H9 (cell line): ENCODE measurements at regions not wholly inside any gene's neighbourhood (a gene's known extent, or its start where the extent isn't known, plus 50 kb on each side); places are given as distances from the start of the nearest gene placed in this dataset.

ENCODE experiments used
- DNase-seq: peaks from one replicate; pipeline ENCODE4 v3.0.0-alpha.2; 2017
- H2AFZ ChIP-seq: one replicate; pipeline ENCODE4 v1.6.1; 2013; ENCODE audit warnings: mild to moderate bottlenecking, low read length, control low read depth, moderate library complexity
- H2AK5ac ChIP-seq: 2 replicates; pipeline ENCODE4 v1.6.1; 2013; ENCODE audit warnings: low read length, control low read depth, mixed read lengths; ENCODE audit not compliant: insufficient read length
- H2BK120ac ChIP-seq: one replicate; pipeline ENCODE4 v1.6.1; 2013; ENCODE audit warnings: low read depth, mild to moderate bottlenecking, low read length, control low read depth, inconsistent platforms; ENCODE audit not compliant: poor library complexity, severe bottlenecking
- H2BK12ac ChIP-seq: 2 replicates; pipeline ENCODE4 v1.6.1; 2013; ENCODE audit warnings: low read length, control low read depth, mixed read lengths, low read depth; ENCODE audit not compliant: insufficient read length
- H2BK15ac ChIP-seq: 2 replicates; pipeline ENCODE4 v1.6.1; 2013; ENCODE audit warnings: low read depth, low read length, control low read depth
- H2BK20ac ChIP-seq: one replicate; pipeline ENCODE4 v1.6.1; 2013; ENCODE audit warnings: low read depth, mild to moderate bottlenecking, low read length, control low read depth, inconsistent platforms; ENCODE audit not compliant: poor library complexity, severe bottlenecking
- H2BK5ac ChIP-seq: 2 replicates; pipeline ENCODE4 v1.6.1; 2013; ENCODE audit warnings: low read length, control low read depth, mixed read lengths; ENCODE audit not compliant: insufficient read length
- H3K14ac ChIP-seq: 2 replicates; pipeline ENCODE4 v1.6.1; 2013; ENCODE audit warnings: low read length, control low read depth; ENCODE audit not compliant: insufficient read depth
- H3K18ac ChIP-seq: 2 replicates; pipeline ENCODE4 v1.6.1; 2013; ENCODE audit warnings: low read depth, mild to moderate bottlenecking, mixed read lengths, low read length, control low read depth; ENCODE audit not compliant: insufficient read length
- H3K23ac ChIP-seq: 2 replicates; pipeline ENCODE4 v1.6.1; 2013; ENCODE audit warnings: low read length, control low read depth, mixed read lengths, low read depth; ENCODE audit not compliant: insufficient read length
- H3K23me2 ChIP-seq: 2 replicates; pipeline ENCODE4 v1.6.1; 2013; ENCODE audit warnings: low read depth, mild to moderate bottlenecking, mixed read lengths, low read length, control low read depth; ENCODE audit not compliant: insufficient read length, poor library complexity, severe bottlenecking
- H3K27ac ChIP-seq: 2 replicates; pipeline ENCODE4 v1.5.1; 2013; ENCODE audit warnings: low read length, control low read depth, mixed read lengths, low read depth; ENCODE audit not compliant: insufficient read length
- H3K27me3 ChIP-seq: 2 replicates; pipeline ENCODE4 v1.6.1; 2013; ENCODE audit warnings: low read length, control low read depth, inconsistent platforms; ENCODE audit not compliant: insufficient read depth
- H3K4ac ChIP-seq: 2 replicates; pipeline ENCODE4 v1.6.1; 2013; ENCODE audit warnings: low read depth, mild to moderate bottlenecking, control low read depth, inconsistent platforms, low read length, moderate library complexity
- H3K4me1 ChIP-seq: 2 replicates; pipeline ENCODE4 v1.6.1; 2013; ENCODE audit warnings: low read length, control low read depth, inconsistent platforms; ENCODE audit not compliant: insufficient read depth
- H3K4me2 ChIP-seq: 2 replicates; pipeline ENCODE4 v1.6.1; 2013; ENCODE audit warnings: low read length, control low read depth, mixed read lengths; ENCODE audit not compliant: insufficient read length, insufficient read depth
- H3K56ac ChIP-seq: 2 replicates; pipeline ENCODE4 v1.6.1; 2013; ENCODE audit warnings: low read depth, mild to moderate bottlenecking, mixed read lengths, low read length, control low read depth; ENCODE audit not compliant: insufficient read length
- H3K79me1 ChIP-seq: 2 replicates; pipeline ENCODE4 v1.6.1; 2013; ENCODE audit warnings: low read depth, mild to moderate bottlenecking, moderate library complexity, low read length, control low read depth, inconsistent platforms; ENCODE audit not compliant: insufficient read depth, poor library complexity, severe bottlenecking
- H3K79me2 ChIP-seq: 2 replicates; pipeline ENCODE4 v1.6.1; 2013; ENCODE audit warnings: low read length, control low read depth, inconsistent platforms; ENCODE audit not compliant: insufficient read depth
- H3K9ac ChIP-seq: 2 replicates; pipeline ENCODE4 v1.6.1; 2013; ENCODE audit warnings: low read length, control low read depth, mixed read lengths; ENCODE audit not compliant: insufficient read length; ENCODE audit errors: extremely low read depth
- H3K9me3 ChIP-seq: one replicate; pipeline ENCODE4 v1.6.1; 2013; ENCODE audit warnings: low read depth, low read length, inconsistent platforms; ENCODE audit not compliant: control insufficient read depth
- H3T11ph ChIP-seq: one replicate; pipeline ENCODE4 v1.6.1; 2013; ENCODE audit warnings: mild to moderate bottlenecking, low read length, control low read depth, inconsistent platforms
- H4K20me1 ChIP-seq: one replicate; pipeline ENCODE4 v1.6.1; 2013; ENCODE audit not compliant: control insufficient read depth, insufficient read length, insufficient read depth
- H4K5ac ChIP-seq: 2 replicates; pipeline ENCODE4 v1.6.1; 2013; ENCODE audit warnings: low read depth, mild to moderate bottlenecking, mixed read lengths, low read length, control low read depth; ENCODE audit not compliant: insufficient read length
- H4K8ac ChIP-seq: replicated peaks from 2 replicates; pipeline ENCODE4 v1.6.1; 2013; ENCODE audit warnings: low read length, control low read depth, mixed read lengths, low read depth; ENCODE audit not compliant: insufficient read length
- H4K91ac ChIP-seq: 2 replicates; pipeline ENCODE4 v1.6.1; 2013; ENCODE audit warnings: low read depth, mild to moderate bottlenecking, moderate library complexity, mixed read lengths, low read length, control low read depth; ENCODE audit not compliant: insufficient read length
- H3K27ac Mint-ChIP-seq, 3 experiments: 2 replicates in 2 of 3; 3 replicates in 1 of 3; pipeline ENCODE4 v1.8.0; 2020 to 2021; ENCODE audit warnings: mixed read lengths in 3 of 3, mild to moderate bottlenecking in 1 of 3, moderate library complexity in 1 of 3
- H3K27me3 Mint-ChIP-seq: 2 replicates; pipeline ENCODE4 v1.8.0; 2021; ENCODE audit warnings: low read depth, mild to moderate bottlenecking, moderate library complexity, mixed read lengths
- H3K36me3 Mint-ChIP-seq, 3 experiments: 2 replicates in 2 of 3; 3 replicates in 1 of 3; pipeline ENCODE4 v1.8.0; 2020 to 2021; ENCODE audit warnings: low read depth in 3 of 3, mixed read lengths in 3 of 3; ENCODE audit not compliant: insufficient read depth in 1 of 3
- H3K4me1 Mint-ChIP-seq, 2 experiments: 2 replicates each; pipeline ENCODE4 v1.8.0; 2020; ENCODE audit warnings: mixed read lengths in 2 of 2
- H3K4me3 Mint-ChIP-seq, 2 experiments: 2 replicates in 1 of 2; 3 replicates in 1 of 2; pipeline ENCODE4 v1.8.0; 2020 to 2021; ENCODE audit warnings: mild to moderate bottlenecking in 2 of 2, mixed read lengths in 2 of 2, moderate library complexity in 1 of 2
- H3K9me3 Mint-ChIP-seq, 2 experiments: 2 replicates in 1 of 2; 3 replicates in 1 of 2; pipeline ENCODE4 v1.8.0; 2020; ENCODE audit warnings: mild to moderate bottlenecking in 2 of 2, mixed read lengths in 2 of 2, moderate library complexity in 1 of 2
- WGBS: extraction: QIAGEN DNeasy Blood & Tissue Kit; methylation state at CpG from one replicate; pipeline ENCODE4 v1.1.7; 2013; ENCODE audit warnings: missing lambda C conversion rate, low lambda C conversion rate, mixed read lengths; ENCODE audit not compliant: insufficient read length; ENCODE audit errors: extremely low coverage; 5-methylcytosine and 5-hydroxymethylcytosine counted together
- TF ChIP-seq, protein P1 (sequence below): fragments of 200-600 bp; sonication (generic); conservative IDR thresholded peaks from 3 replicates; pipeline ENCODE4 v1.8.0; 2021; ENCODE audit warnings: antibody characterized with exemption, mild to moderate bottlenecking

DNA sequence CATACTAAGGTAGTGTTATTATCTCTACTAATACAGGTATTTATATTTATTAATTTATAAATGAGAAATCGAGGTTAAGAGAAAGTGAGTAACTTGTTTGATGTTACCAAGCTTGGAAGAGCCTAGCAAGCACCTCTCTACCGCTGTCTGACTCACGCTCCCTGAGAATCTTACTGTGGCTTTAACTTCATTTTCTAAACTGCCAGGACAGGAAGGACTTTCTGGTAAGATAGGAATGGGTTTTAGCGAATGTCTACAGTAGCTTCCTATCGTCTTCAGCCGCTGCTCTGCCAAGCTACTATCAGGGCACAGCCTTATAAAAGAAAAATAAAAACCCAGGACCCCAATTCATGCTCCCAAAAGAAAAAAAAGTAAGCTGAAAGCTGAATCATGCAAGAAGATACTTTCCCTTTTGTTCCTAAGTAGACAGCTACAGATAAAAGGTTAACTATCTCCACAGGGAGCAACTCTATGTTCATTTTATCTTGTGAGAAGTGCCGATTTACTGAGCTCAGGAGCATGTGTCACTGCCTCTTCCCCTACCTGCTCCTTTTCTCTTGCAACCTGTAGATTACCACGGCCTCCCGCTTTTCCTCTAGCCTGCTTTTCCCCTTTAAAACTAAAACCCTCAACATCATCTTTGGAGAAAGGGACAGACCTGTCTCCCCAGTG is 60.2 kb downstream of the THNSL1 start:
- Mint-ChIP-seq H3K36me3 (no peaks in the 10 kb centered on the region), H3K4me1 (peaks cover 8 to 9% of the 10 kb centered on the region in 2 experiments), H3K4me3 (no peak overlapping the region), H3K9me3 (no peaks in the 10 kb centered on the region), H3K27me3 (peaks cover 51% of the 10 kb centered on the region), H3K27ac (no peak overlapping the region)
- no peak overlapping the region for H2BK5ac ChIP-seq
- no peak overlapping the region for H3K4ac ChIP-seq
- H2BK12ac ChIP-seq: no peak overlapping the region
- no peak overlapping the region for H2BK20ac ChIP-seq
- no peaks in the 10 kb centered on the region for H3K79me1 ChIP-seq
- no peaks in the 10 kb centered on the region for H3K27me3 ChIP-seq
- no peak overlapping the region for H2BK120ac ChIP-seq
- H3K4me2 ChIP-seq: no peak overlapping the region
- no peak overlapping the region for H3K56ac ChIP-seq
- H4K8ac ChIP-seq: no peak overlapping the region
- TF ChIP-seq, protein P1, sequence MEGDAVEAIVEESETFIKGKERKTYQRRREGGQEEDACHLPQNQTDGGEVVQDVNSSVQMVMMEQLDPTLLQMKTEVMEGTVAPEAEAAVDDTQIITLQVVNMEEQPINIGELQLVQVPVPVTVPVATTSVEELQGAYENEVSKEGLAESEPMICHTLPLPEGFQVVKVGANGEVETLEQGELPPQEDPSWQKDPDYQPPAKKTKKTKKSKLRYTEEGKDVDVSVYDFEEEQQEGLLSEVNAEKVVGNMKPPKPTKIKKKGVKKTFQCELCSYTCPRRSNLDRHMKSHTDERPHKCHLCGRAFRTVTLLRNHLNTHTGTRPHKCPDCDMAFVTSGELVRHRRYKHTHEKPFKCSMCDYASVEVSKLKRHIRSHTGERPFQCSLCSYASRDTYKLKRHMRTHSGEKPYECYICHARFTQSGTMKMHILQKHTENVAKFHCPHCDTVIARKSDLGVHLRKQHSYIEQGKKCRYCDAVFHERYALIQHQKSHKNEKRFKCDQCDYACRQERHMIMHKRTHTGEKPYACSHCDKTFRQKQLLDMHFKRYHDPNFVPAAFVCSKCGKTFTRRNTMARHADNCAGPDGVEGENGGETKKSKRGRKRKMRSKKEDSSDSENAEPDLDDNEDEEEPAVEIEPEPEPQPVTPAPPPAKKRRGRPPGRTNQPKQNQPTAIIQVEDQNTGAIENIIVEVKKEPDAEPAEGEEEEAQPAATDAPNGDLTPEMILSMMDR: no peak
- H4K91ac ChIP-seq: no peak overlapping the region
- H3K23me2 ChIP-seq: no peaks in the 10 kb centered on the region
- no peak overlapping the region for H3T11ph ChIP-seq
- no peaks in the 10 kb centered on the region for H3K79me2 ChIP-seq
- H3K23ac ChIP-seq: no peak overlapping the region
- H3K9ac ChIP-seq: no peak overlapping the region
- H3K14ac ChIP-seq: no peak overlapping the region
- WGBS: no CpG with 5 or more reads among the region's 9 CpGs
- H2AFZ ChIP-seq: no peak overlapping the region
- no peaks in the 10 kb centered on the region for H4K20me1 ChIP-seq
- no peaks in the 10 kb centered on the region for H3K9me3 ChIP-seq
- H3K27ac ChIP-seq: no peak overlapping the region
- H3K4me1 ChIP-seq: no peaks in the 10 kb centered on the region
- H3K18ac ChIP-seq: no peak overlapping the region
- no peak for DNase-seq
- H2AK5ac ChIP-seq: no peak overlapping the region
- H2BK15ac ChIP-seq: no peak overlapping the region
- no peak overlapping the region for H4K5ac ChIP-seq
